HG03469 (cell line): ENCODE measurements at regions not wholly inside any gene's neighbourhood (a gene's known extent, or its start where the extent isn't known, plus 50 kb on each side); places are given as distances from the start of the nearest gene placed in this dataset.

Experiments
- ATAC-seq: cut with Tn5 transposase; IDR thresholded peaks from one replicate; pipeline ENCODE4 v1.9.1; 2021; ENCODE audit warnings: mild to moderate bottlenecking, moderate library complexity, moderate number of reproducible peaks; ENCODE audit not compliant: unreplicated experiment

DNA sequence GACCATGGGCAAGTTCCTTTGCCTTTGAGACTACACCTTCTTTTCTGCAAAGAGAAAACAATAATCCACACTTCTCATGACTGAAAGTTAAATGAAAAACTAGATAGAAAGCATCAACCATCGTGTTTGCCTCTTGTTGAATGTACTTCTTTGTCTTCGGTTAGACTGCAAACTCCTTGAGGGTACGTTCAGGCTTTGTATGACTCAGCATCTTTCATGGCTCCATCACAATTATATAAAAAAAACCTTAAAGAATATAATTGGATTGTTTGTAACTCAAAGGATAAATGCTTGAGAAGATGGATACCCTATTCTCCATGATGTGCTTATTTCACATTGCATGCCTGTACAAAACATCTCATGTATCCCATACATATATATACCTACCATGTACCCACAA is 439.2 kb downstream of the MAFB start:
- ATAC-seq: no peak

DNA sequence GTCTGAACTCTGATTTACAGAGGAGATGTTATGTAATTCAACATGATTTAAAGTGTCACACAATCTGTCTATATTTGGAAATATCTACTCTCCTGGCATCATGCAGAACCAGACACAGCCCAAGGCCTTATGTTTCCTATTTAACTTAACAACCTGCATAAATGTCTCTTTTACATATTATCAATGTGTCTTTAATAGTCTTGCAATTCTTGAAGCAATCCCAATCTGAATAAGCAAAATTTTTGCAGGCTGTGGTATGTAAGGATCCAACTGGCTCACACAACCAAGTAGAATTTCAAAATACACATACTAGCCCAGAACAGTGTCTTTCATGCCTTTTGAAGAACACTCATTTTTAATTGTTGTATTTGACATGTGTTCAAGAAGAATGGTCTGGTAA is 443.2 kb downstream of the MAFB start:
- no peak for ATAC-seq

DNA sequence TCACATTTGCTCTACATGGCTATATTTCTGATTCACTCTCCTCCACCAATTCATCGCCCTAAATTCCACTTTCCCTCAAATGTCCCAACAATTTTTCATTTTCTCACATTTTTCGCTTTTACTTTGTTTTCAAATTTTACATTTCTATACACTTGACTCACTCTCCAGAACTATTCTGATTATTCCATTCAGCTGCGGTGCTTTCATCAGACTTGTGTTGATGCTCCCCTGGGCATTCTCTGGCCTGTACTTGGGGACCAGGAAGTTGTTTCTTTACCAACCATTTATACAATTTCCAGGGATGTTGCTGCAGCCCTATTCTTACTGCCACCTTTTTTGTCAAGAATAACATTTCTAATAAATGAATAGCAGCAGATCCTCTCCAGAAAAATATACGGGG is 444.8 kb downstream of the MAFB start:
- no peak for ATAC-seq

- ATAC-seq: no peak
Measured at GRCh38 chr20:40241596-40242343, 447.3 kb downstream of the MAFB start.

GRCh38 chr20:40238511-40238910 is 450.5 kb downstream of the MAFB start:
- ATAC-seq: no peak

GRCh38 chr20:40234593-40234992 is 454.4 kb downstream of the MAFB start:
- ATAC-seq: no peak

- ATAC-seq: no peak
Measured at GRCh38 chr20:40233406-40233805, 455.6 kb downstream of the MAFB start.

GRCh38 chr20:40232756-40233155 is 456.3 kb downstream of the MAFB start:
- no peak for ATAC-seq

DNA sequence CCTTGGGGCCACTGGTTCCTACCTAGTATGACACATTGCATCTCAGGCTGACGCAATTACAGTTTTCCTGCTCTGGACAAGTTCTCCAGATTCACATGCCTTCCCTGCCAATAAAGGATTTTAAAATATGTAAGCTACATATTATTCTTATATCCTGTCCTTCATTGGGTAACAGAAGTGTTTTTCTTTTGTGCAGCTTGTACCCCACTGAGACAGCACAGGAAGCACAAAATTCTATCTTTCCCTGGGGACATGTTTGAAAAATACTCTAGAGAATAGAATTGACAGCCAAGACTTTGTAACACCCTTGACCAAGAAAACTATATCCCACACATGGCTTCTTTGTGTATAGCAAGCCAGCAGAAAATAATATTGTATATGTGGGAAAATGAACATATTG is 456.8 kb downstream of the MAFB start:
- ATAC-seq: no peak

DNA sequence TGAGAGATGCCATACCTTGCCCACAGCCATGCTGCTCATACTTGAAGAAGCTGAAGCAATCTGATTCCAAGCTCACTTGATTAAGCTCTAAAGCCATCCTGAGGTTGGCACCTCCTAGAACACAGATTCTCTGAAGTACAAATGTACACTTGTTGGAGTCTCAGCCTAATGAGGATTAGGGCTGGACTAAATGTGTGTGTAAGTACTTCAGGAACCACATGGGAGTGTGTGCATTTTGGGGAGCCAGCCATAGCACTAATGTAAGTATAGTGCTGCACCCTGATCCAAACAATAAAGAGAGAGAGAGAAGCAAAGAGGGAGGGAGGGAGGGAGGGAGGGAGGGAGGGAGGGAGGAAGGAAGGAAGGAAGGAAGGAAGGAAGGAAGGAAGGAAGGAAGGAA is 458.6 kb downstream of the MAFB start:
- no peak for ATAC-seq

- ATAC-seq: no peak
Measured at GRCh38 chr20:40225596-40225995, 463.4 kb downstream of the MAFB start.

DNA sequence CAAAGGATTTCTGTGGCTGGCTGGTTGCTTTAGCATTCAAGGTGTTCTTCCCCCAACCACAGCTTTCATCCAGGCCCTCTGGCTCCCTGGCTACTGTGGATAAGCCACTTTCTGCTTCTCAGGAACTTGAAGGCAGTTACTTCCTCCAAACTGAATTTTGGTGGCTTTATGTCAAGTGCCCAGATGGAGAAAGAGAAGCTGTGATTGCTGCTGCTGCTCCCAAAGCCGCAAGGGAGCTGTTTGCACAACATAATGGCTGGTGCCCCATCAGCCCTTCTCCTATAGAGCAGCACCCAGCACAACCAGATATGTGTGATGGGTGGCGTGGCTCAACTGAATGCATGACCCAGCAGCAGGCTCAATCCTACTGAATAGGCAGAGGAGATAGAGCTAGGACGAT is 465.2 kb downstream of the MAFB start:
- ATAC-seq: no peak

- ATAC-seq: no peak
Measured at GRCh38 chr20:40218971-40219370, 470.1 kb downstream of the MAFB start.

DNA sequence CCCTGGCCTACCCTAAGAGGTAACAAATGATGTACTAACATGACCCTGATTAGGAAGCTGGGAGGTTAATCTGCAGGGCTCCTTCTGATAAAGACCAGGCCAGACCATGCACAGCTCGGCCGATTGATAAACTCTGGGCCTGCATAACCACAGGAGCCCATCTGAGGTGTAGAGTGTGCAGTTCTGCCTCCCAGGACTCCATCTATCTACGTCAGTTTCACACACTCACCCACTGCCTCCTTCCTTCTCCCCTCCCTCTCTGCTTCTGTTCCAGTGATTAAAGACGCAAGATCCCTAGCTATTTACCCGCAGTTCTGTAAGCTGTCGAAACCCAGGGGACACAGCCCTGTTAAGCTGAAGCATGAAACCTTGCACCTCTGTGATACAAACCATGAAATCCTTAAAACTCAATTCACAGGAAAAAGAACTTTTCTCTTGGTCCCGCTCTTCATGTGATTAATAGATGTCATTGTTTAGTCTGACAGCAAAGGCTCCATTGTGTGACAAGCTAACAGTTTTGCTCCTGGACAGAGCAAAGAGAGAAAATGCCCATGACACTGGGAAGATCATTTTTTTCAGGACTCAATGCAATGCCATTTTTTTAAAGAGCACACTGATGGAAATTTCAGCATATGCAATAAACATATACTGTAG is 470.6 kb downstream of the MAFB start:
- no peak for ATAC-seq

DNA sequence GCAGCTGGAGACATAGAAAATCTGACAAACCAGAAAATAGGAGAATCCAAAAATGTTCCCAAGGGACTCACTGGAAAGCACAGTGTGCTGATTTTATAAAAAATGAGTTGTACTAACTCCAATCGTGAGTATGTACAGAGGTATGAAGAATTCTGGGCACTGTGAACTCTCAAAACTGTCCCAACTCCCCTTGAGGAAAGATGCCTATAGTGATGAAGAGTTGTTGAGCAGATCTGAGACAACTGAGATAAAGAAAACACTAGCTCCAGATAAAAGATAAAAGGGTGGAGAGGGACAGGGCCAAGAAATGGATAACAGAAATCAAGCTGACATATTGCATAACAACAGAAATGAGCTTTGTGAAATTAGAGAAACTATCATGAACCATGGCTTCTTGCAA is 481.4 kb downstream of the MAFB start:
- ATAC-seq: no peak

DNA sequence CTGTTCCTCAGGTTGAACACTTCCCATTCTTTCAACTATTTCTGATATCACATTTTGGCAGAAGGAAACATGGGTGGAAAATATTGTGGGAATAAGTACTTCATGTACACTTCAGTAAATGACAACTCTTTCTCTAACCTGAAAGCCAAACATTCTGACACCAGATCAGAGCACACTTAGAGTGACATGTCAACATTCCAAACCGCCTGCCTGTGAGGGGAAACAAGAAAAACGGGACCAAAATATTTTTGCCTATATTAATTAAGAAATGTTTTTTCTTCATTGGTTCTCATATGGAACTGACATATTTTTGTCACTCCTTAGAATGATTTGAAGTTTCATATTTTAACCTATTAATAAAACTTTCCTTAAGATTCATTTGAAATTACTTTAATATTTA is 483.1 kb downstream of the MAFB start:
- no peak for ATAC-seq

DNA sequence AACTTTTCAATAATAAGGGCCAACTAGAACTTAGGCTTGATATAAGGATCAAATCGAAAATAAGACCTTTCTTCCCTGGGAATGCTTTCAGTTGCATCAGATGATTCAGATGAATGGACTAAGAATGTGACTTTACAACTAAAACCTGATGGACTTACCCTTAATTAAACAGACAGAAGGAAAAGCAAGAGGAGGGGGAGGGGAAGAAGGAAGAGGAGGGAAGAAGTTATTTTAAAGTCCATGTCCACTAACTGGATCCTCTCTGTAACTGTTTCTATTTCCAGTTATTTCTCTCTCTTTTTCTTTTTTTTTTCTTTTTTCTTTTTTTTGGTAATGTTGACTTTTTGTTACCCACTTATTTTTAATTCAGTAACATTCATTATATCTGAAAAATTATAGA is 486.0 kb downstream of the MAFB start:
- ATAC-seq: no peak

- ATAC-seq: no peak
Measured at GRCh38 chr20:40197691-40198090, 491.3 kb downstream of the MAFB start.

DNA sequence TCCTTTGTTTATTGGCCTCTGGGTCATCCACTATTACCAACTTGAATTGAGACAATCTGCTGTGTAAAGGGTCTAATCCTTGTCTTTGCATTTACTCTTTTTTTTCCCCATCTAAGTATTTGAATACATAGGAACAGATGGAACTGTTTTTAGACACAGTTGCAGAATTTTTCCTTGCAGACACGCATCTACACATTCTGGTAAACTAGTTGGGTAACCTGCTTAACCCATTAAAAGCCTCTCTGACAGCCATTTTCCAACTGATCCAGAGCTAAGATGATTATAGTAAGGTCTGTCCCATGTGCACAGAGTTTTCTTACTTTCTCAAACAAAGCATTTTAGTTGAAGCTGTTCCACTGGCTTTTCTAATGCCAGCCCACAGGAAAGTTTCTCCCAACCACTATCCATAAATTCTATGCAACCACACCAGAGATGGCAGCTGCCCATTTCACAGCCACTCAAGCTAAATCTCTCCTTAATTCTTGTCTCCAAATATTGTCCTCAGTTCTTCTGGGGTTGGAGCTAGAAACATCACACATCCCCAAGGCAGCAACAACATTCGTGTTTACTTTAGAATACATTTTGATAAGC is 492.1 kb downstream of the MAFB start:
- ATAC-seq: no peak

GRCh38 chr20:40195742-40196141 is 493.3 kb downstream of the MAFB start:
- no peak for ATAC-seq

DNA sequence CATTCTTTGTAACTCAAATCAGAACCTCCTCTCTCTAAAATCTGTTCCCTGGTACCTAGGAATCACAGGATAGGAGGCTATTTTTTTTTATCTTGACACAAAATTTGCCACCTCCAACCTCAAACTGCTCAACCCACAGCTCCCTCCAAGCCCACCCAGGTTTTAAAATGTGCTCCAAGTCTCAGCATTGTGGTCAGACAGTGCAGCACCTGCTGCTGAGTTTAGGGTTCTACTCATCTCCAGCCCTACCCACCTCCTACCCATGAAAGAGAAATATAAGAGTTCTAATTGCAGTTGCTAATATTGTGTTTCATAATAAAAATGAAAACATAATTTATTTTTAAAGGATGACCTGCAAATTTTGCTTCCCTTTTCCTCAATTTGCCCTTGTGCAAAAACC is 496.5 kb downstream of the MAFB start:
- no peak for ATAC-seq

DNA sequence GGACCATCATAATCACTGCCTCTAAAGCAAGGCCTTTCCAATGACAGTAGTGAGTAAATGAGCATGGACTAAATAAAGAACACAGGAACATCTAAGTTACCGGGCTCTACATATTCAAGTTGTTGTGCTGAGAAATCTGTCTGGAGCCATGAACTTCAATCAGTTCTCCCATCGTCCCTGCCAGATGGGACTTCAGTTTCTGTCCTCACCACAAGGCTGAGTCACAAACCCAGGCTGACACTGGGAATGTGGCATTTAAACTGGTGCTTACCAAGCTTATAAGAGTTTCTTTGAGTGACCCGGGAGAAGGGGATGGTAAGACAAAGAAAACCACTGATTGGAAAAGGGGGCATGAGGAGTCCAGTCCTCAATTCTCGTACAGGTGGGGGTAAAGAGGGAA is 497.0 kb downstream of the MAFB start:
- no peak for ATAC-seq
